DND-41 (cell line): ENCODE measurements at regions not wholly inside any gene's neighbourhood (a gene's known extent, or its start where the extent isn't known, plus 50 kb on each side); places are given as distances from the start of the nearest gene placed in this dataset.

Source experiments
- EZH2 ChIP-seq: IDR thresholded peaks from 3 replicates; pipeline ENCODE4 v1.6.1; 2012; ENCODE audit warnings: borderline replicate concordance, low read depth, mild to moderate bottlenecking, moderate library complexity, low read length, inconsistent platforms; ENCODE audit not compliant: severe bottlenecking
- TF ChIP-seq, protein P1 (sequence below): IDR thresholded peaks from 2 replicates; pipeline ENCODE4 v1.5.1; 2012; ENCODE audit warnings: borderline replicate concordance, low read length, moderate library complexity, mild to moderate bottlenecking; ENCODE audit not compliant: poor library complexity, severe bottlenecking; ENCODE audit errors: extremely low read depth

DNA sequence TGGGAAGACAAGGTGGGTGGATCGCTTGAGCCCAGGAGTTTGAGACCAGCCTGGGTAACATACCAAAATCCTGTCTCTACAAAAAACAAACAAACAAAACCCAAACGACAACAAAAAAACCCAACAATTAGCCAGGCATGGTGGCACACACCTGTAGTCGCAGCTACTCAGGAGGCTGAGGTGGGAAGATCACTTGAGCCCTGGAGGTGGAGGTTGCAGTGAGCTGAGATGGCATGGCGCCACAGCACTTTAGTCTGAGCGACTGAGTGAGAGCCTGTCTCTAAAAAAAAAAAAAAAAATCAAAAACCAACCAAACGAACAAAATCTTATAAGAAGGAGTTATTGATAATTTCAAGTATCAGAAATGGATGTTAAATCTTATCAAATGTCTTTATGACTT, 114.9 kb downstream of the CDH26 start:
- TF ChIP-seq, protein P1, sequence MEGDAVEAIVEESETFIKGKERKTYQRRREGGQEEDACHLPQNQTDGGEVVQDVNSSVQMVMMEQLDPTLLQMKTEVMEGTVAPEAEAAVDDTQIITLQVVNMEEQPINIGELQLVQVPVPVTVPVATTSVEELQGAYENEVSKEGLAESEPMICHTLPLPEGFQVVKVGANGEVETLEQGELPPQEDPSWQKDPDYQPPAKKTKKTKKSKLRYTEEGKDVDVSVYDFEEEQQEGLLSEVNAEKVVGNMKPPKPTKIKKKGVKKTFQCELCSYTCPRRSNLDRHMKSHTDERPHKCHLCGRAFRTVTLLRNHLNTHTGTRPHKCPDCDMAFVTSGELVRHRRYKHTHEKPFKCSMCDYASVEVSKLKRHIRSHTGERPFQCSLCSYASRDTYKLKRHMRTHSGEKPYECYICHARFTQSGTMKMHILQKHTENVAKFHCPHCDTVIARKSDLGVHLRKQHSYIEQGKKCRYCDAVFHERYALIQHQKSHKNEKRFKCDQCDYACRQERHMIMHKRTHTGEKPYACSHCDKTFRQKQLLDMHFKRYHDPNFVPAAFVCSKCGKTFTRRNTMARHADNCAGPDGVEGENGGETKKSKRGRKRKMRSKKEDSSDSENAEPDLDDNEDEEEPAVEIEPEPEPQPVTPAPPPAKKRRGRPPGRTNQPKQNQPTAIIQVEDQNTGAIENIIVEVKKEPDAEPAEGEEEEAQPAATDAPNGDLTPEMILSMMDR: no peak
- no peak for TF ChIP-seq EZH2
